ENCODE measurements at regions not wholly inside any gene's neighbourhood (a gene's known extent, or its start where the extent isn't known, plus 50 kb on each side); places are given as distances from the start of the nearest gene placed in this dataset.

GRCh38 chr12:45627407-45628069 is 102.0 kb upstream of the ARID2 start:
- no peak for DNase-seq (ENCODE audit: low read depth, low spot score)

- DNase-seq (ENCODE audit: low read depth, low spot score): no peak
These were observed 100.2 kb upstream of the ARID2 start for GRCh38 chr12:45629292-45629691.

DNA sequence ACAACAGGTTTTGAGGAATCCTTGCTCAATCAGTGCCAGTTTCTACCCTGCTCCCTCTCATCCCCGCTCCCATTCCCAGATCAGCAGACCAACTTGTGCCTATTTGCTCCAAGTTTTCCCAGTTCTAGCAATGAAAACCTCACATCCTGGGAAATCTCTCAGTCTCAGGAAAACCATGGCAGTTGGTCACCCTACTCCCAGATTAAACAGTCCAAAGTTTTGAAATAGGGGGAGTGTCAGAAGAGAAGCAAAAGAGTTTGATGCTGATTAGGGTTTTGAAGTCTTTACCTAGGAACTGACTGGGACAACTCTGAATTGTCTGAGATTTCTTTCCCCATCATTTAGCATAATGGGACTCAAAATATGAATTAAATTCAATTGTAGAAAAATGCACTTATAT is 95.8 kb upstream of the ARID2 start:
- DNase-seq (ENCODE audit: low read depth, low spot score): no peak

- DNase-seq (ENCODE audit: low read depth, low spot score): no peak
These were observed 95.1 kb upstream of the ARID2 start for GRCh38 chr12:45634273-45634917.

GRCh38 chr12:45637242-45637641 is 92.3 kb upstream of the ARID2 start:
- DNase-seq (ENCODE audit: low read depth, low spot score): no peak

DNA sequence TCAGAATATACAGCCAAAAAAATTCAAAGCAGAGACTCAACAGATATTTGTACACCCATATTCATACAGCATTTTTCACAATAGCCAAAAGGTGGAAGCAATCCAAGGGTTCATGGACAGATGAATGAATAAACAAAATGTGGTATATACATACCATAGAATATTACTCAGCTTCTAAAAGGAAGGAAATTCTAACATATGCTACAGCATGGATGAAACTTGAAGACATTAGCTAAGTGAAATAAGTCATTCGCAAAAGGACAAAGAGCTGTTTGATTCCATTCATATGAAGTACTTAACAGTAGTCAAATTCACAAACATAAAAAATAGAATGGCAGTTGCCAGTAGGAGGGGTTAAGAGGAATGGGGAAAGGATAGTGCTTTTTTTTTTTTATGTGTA is 91.8 kb upstream of the ARID2 start:
- DNase-seq (ENCODE audit: low read depth, low spot score): no peak

- no peak for DNase-seq (ENCODE audit: low read depth, low spot score)
These were observed 91.1 kb upstream of the ARID2 start for GRCh38 chr12:45638386-45638785.

- no peak for DNase-seq (ENCODE audit: low read depth, low spot score)
These were observed 85.0 kb upstream of the ARID2 start for GRCh38 chr12:45644541-45644940.

- no peak for DNase-seq (ENCODE audit: low read depth, low spot score)
These were observed 82.5 kb upstream of the ARID2 start for GRCh38 chr12:45646851-45647581.

GRCh38 chr12:45648070-45648469 is 81.4 kb upstream of the ARID2 start:
- DNase-seq (ENCODE audit: low read depth, low spot score): no peak

DNA sequence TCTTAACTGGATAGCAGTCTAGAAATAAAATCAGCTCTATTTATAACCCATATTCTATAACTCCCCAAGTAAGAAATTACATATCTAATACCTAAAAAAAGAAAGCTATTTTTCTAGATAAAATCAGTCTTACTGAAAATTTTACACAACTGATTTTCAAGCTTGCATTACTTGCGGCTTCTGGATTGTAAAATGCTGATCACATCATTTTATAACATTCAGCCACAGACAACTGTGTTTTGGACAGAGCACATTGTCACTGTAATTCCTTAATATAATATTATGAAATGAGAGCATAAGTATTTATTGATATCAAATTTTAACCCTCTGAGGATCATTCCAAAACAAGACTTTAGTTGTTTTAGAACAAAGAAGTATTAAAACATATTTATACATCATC is 78.5 kb upstream of the ARID2 start:
- no peak for DNase-seq (ENCODE audit: low read depth, low spot score)

DNA sequence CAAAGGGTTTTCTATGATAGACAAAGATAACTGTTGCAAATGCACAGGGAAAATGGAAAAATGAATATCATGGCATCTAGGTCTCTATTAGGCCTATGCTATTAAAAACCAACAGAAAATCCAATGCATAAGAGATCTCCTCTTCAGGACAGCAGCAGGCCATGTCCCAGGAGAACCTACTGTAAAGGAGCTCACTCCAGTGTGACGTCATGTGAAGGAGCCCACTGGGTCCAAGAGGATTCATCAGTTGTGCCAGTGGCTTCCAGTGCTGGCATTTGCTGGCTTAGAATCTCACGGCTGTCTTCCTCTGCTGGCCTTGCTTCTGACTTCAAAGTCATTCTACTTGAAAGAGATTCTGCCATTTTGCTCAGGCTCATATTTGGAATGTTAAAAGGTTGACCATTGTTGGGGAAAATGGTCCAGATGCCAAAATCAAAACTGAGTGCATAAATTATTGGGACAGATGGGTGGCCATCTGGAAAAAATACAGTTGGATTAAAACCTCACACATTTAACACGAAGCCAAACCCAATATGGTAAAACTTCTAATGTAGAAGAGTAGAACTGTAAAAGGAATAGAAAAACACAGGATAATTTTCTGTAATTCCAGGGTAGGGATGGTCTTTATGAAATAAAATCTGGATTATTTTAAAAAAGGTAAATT is 75.4 kb upstream of the ARID2 start:
- no peak for DNase-seq (ENCODE audit: low read depth, low spot score)

DNA sequence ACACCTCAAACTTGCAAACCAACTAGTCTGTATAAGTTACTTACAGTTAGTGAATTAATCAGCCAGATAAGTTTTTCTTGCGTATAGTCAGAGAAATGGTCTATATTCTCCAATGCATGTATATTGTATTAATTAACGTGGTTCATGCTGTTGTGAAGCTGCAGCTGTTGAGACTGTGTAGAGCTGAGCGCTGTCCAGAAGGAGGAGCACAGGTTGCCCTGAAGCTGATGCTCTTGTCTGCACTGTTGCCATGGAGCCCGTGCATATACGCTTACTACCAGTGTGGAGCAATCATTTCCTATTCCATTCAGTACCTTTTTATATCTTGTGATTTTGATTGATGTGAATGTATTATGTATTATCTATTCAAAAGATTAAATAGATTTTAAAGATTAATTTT is 74.3 kb upstream of the ARID2 start:
- peak; percentile 9 for DNase-seq (ENCODE audit: low read depth, low spot score)

GRCh38 chr12:45655743-45656142 is 73.8 kb upstream of the ARID2 start:
- DNase-seq (ENCODE audit: low read depth, low spot score): no peak

DNA sequence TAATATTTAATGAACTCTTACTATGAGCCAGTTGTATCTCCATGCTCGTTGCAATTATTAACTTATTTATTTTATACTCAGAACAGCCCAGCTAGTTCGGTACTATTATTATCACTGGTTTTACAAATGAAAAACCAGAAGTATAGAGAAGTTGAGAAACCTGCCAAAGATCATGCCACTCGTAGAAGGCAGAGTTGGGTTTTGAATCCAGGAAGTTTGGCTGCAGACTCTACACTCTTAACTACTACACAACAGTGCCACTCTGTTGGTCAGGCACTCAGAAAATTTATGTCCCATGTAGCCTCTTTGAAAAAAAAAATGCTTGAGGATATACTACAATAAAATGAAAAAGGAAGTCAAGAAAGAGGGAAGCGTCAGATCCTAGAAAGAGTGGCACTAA is 71.5 kb upstream of the ARID2 start:
- no peak for DNase-seq (ENCODE audit: low read depth, low spot score)

- DNase-seq (ENCODE audit: low read depth, low spot score): no peak
These were observed 69.2 kb upstream of the ARID2 start for GRCh38 chr12:45660330-45660729.

- no peak for DNase-seq (ENCODE audit: low read depth, low spot score)
These were observed 66.1 kb upstream of the ARID2 start for GRCh38 chr12:45663455-45663854.

DNA sequence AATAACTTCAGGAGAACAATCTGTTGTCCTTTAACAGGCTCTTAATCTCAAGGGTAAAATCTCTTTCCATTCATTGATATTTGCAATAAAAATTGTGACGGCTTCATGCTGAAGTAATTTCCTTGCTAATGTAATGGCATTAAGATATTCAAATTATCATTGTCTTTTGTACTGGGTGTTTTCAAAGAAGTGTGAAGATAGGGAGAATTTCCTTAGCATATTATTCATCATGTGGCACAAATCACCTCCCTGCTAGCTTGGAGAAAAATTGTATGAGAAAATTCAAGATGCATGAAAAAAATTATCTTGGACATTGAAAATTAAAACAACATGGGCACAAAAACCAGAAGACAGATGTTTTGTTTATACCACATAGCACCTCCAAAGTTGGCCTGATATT is 63.6 kb upstream of the ARID2 start:
- no peak for DNase-seq (ENCODE audit: low read depth, low spot score)

- DNase-seq (ENCODE audit: low read depth, low spot score): no peak
These were observed 63.1 kb upstream of the ARID2 start for GRCh38 chr12:45666396-45666795.

GRCh38 chr12:45666816-45667215 is 62.7 kb upstream of the ARID2 start:
- DNase-seq (ENCODE audit: low read depth, low spot score): no peak

GRCh38 chr12:45667761-45668160 is 61.7 kb upstream of the ARID2 start:
- no peak for DNase-seq (ENCODE audit: low read depth, low spot score)

DNA sequence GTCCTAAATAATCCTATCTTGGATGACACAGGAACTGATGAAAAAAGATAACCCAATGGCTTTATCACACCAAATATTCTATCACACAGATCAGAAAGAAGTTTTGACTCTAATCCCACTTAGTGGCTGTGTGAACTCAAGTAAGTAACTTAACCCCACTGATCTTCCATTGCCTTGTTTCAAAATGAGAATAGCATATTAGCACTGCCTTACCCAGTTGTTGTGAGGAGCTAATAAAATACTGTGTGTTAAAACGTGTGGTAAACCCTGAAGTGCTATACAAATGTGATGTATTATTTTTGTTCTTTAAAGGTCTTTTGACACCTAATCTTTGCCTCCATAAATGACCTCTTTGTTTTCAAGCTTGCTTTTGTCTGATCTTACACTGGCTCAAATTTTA is 60.9 kb upstream of the ARID2 start:
- DNase-seq (ENCODE audit: low read depth, low spot score): no peak

GRCh38 chr12:45669093-45669492 is 60.4 kb upstream of the ARID2 start:
- no peak for DNase-seq (ENCODE audit: low read depth, low spot score)
